Endodermal cell (in vitro differentiated cells): ENCODE measurements at regions not wholly inside any gene's neighbourhood (a gene's known extent, or its start where the extent isn't known, plus 50 kb on each side); places are given as distances from the start of the nearest gene placed in this dataset.
"Not testable (repeated sequence)": the region's sequence is repeated elsewhere in the genome, so short reads cannot be mapped to it uniquely, and the experiment has no call there.

Experiments used
- DNase-seq: peaks from one replicate; pipeline ENCODE4 v3.0.0-alpha.2; 2017
- H3K27ac ChIP-seq: 2 replicates; pipeline ENCODE4 v1.5.1; 2013; ENCODE audit warnings: mild to moderate bottlenecking, low read depth, low read length, moderate library complexity
- H3K27me3 ChIP-seq: 2 replicates; pipeline ENCODE4 v1.6.1; 2013; ENCODE audit warnings: mild to moderate bottlenecking, low read length, moderate library complexity; ENCODE audit not compliant: insufficient read depth, control insufficient read depth, poor library complexity, severe bottlenecking
- H3K36me3 ChIP-seq: 2 replicates; pipeline ENCODE4 v1.7.0; 2013; ENCODE audit warnings: mild to moderate bottlenecking, low read length, moderate library complexity; ENCODE audit not compliant: control insufficient read depth, insufficient read depth
- H3K4me1 ChIP-seq: one replicate; pipeline ENCODE4 v1.7.0; 2013; ENCODE audit warnings: low read length; ENCODE audit not compliant: control insufficient read depth, insufficient read depth
- H3K4me3 ChIP-seq: 2 replicates; pipeline ENCODE4 v1.5.1; 2013; ENCODE audit warnings: mild to moderate bottlenecking, low read length, moderate library complexity
- H3K9ac ChIP-seq: 2 replicates; pipeline ENCODE4 v1.6.1; 2013; ENCODE audit warnings: mild to moderate bottlenecking, low read length, moderate library complexity; ENCODE audit not compliant: poor library complexity, severe bottlenecking; ENCODE audit errors: extremely low read depth
- H3K9me3 ChIP-seq: 2 replicates; pipeline ENCODE4 v1.6.1; 2013; ENCODE audit warnings: mild to moderate bottlenecking, low read length, moderate library complexity; ENCODE audit not compliant: control insufficient read depth
- H3K27ac Mint-ChIP-seq: 2 replicates; pipeline ENCODE4 v1.8.0; 2020; ENCODE audit warnings: mixed read lengths
- H3K27me3 Mint-ChIP-seq: 2 replicates; pipeline ENCODE4 v1.8.0; 2021; ENCODE audit warnings: mild to moderate bottlenecking, mixed read lengths; ENCODE audit not compliant: insufficient read depth
- H3K36me3 Mint-ChIP-seq: 2 replicates; pipeline ENCODE4 v1.8.0; 2020; ENCODE audit warnings: low read depth, mixed read lengths
- H3K4me1 Mint-ChIP-seq: 2 replicates; pipeline ENCODE4 v1.8.0; 2020; ENCODE audit warnings: mixed read lengths
- H3K4me3 Mint-ChIP-seq: 2 replicates; pipeline ENCODE4 v1.8.0; 2020; ENCODE audit warnings: mild to moderate bottlenecking, moderate library complexity, mixed read lengths
- H3K9me3 Mint-ChIP-seq: 2 replicates; pipeline ENCODE4 v1.8.0; 2020; ENCODE audit warnings: mild to moderate bottlenecking, mixed read lengths
- CTCF ChIP-seq: fragments of 200-600 bp; sonication (generic); conservative IDR thresholded peaks from 2 replicates; pipeline ENCODE4 v1.5.0; 2021; ENCODE audit warnings: antibody characterized with exemption, mild to moderate bottlenecking
- WGBS, 2 experiments: methylation state at CpG; one replicate each; pipeline versions ENCODE4 v1.1.5 to v1.1.7; 2013; ENCODE audit warnings: missing lambda C conversion rate in 2 of 2, mixed read lengths in 1 of 2; ENCODE audit not compliant: insufficient coverage in 1 of 2, insufficient read length in 1 of 2; 5-methylcytosine and 5-hydroxymethylcytosine counted together

- no peaks in the 10 kb centered on the region for H3K9me3 ChIP-seq
- Mint-ChIP-seq H3K4me1 (peaks cover 41% of the 10 kb centered on the region), H3K9me3 (peaks cover 3% of the 10 kb centered on the region), H3K36me3 (no peaks in the 10 kb centered on the region), H3K4me3 (no peak overlapping the region), H3K27ac (no peak overlapping the region), H3K27me3 (no peaks in the 10 kb centered on the region)
- WGBS, 2 experiments: 100% methylated on average over 1 of the region's 1 CpG; no CpG with 5 or more reads in 1 of the 2 experiments
- peak; percentile 45 for DNase-seq
- no peak overlapping the region for H3K27ac ChIP-seq
- H3K36me3 ChIP-seq: no peaks in the 10 kb centered on the region
- H3K4me3 ChIP-seq: no peak overlapping the region
- H3K4me1 ChIP-seq: no peaks in the 10 kb centered on the region
- no peak for TF ChIP-seq CTCF
- no peak overlapping the region for H3K9ac ChIP-seq
- H3K27me3 ChIP-seq: no peaks in the 10 kb centered on the region
These were observed 70.3 kb upstream of the LHFPL2 start for GRCh38 chr5:78718824-78719223.

- TF ChIP-seq CTCF: no peak
- Histone ChIP-seq H3K9me3 (no peaks in the 10 kb centered on the region), H3K9ac (no peak overlapping the region), H3K4me3 (no peak overlapping the region), H3K36me3 (no peaks in the 10 kb centered on the region), H3K27ac (no peak overlapping the region), H3K4me1 (no peaks in the 10 kb centered on the region), H3K27me3 (no peaks in the 10 kb centered on the region)
- 87 to 92% methylated on average over 8 to 15 of the region's 15 CpGs for WGBS, 2 experiments
- H3K27me3 Mint-ChIP-seq: no peaks in the 10 kb centered on the region
- DNase-seq: peak; percentile 49
- no peak overlapping the region for H3K4me3 Mint-ChIP-seq
- peak overlapping the region; percentile 20 for H3K27ac Mint-ChIP-seq
- no peaks in the 10 kb centered on the region for H3K36me3 Mint-ChIP-seq
- H3K9me3 Mint-ChIP-seq: peaks cover 3% of the 10 kb centered on the region
- peaks cover 41% of the 10 kb centered on the region for H3K4me1 Mint-ChIP-seq
These were observed 69.4 kb upstream of the LHFPL2 start for GRCh38 chr5:78717674-78718584.

GRCh38 chr5:78716206-78716605, 67.6 kb upstream of the LHFPL2 start:
- Histone ChIP-seq H3K9ac (no peak overlapping the region), H3K36me3 (no peaks in the 10 kb centered on the region), H3K9me3 (no peaks in the 10 kb centered on the region), H3K4me3 (no peak overlapping the region), H3K27me3 (no peaks in the 10 kb centered on the region), H3K4me1 (no peaks in the 10 kb centered on the region), H3K27ac (no peak overlapping the region)
- H3K4me1 Mint-ChIP-seq: peaks cover 32% of the 10 kb centered on the region
- 82 to 83% methylated on average over 1 of the region's 1 CpG for WGBS, 2 experiments
- no peaks in the 10 kb centered on the region for H3K27me3 Mint-ChIP-seq
- H3K9me3 Mint-ChIP-seq: peaks cover 6% of the 10 kb centered on the region
- H3K36me3 Mint-ChIP-seq: no peaks in the 10 kb centered on the region
- no peak for DNase-seq
- no peak overlapping the region for H3K27ac Mint-ChIP-seq
- no peak for TF ChIP-seq CTCF
- no peak overlapping the region for H3K4me3 Mint-ChIP-seq

GRCh38 chr5:78715351-78715750, 66.8 kb upstream of the LHFPL2 start:
- not testable (repeated sequence) for H3K4me1 ChIP-seq, H3K36me3 Mint-ChIP-seq, H3K27ac Mint-ChIP-seq, DNase-seq, H3K27ac ChIP-seq, H3K9ac ChIP-seq, H3K36me3 ChIP-seq, H3K4me3 Mint-ChIP-seq, H3K4me3 ChIP-seq, H3K9me3 ChIP-seq, H3K27me3 Mint-ChIP-seq, H3K27me3 ChIP-seq
- peaks cover 14% of the 10 kb centered on the region for H3K9me3 Mint-ChIP-seq
- 90% methylated on average over 2 of the region's 3 CpGs; no CpG with 5 or more reads in 1 of the 2 experiments for WGBS, 2 experiments
- peaks cover 23% of the 10 kb centered on the region for H3K4me1 Mint-ChIP-seq

GRCh38 chr5:78711670-78712069, 63.1 kb upstream of the LHFPL2 start:
- H3K9me3 ChIP-seq, H3K27ac ChIP-seq, H3K4me1 Mint-ChIP-seq, H3K36me3 Mint-ChIP-seq, H3K27me3 Mint-ChIP-seq, H3K4me3 ChIP-seq, DNase-seq, H3K9ac ChIP-seq, H3K27ac Mint-ChIP-seq, H3K4me1 ChIP-seq, H3K4me3 Mint-ChIP-seq, H3K27me3 ChIP-seq, H3K36me3 ChIP-seq: not testable (repeated sequence)
- peaks cover 30% of the 10 kb centered on the region for H3K9me3 Mint-ChIP-seq
